GM23338 (cell line): ENCODE measurements at regions not wholly inside any gene's neighbourhood (a gene's known extent, or its start where the extent isn't known, plus 50 kb on each side); places are given as distances from the start of the nearest gene placed in this dataset.

Experiments
- ATAC-seq: fragments of 200-7000 bp; cut with Tn5 transposase; 3 replicates; pipeline ENCODE4 v1.9.1; 2020
- DNase-seq: peaks from one replicate; pipeline ENCODE4 v3.0.0-alpha.2; 2015; ENCODE audit warnings: low spot score
- H2AFZ ChIP-seq: fragments of 200-600 bp; sonication (generic); 2 replicates; pipeline ENCODE4 v1.8.0; 2016; ENCODE audit warnings: antibody characterized with exemption, mild to moderate bottlenecking, moderate library complexity
- H3F3A ChIP-seq: fragments of 200-600 bp; sonication (generic); replicated peaks from 2 replicates; pipeline ENCODE4 v1.8.0; 2017; ENCODE audit warnings: antibody characterized with exemption, mixed run types, low read depth
- H3K27ac ChIP-seq: fragments of 200-600 bp; sonication (generic); 2 replicates; pipeline ENCODE4 v1.6.1; 2016; ENCODE audit warnings: low read depth
- H3K27me3 ChIP-seq: fragments of 200-600 bp; sonication (generic); 2 replicates; pipeline ENCODE4 v1.8.0; 2016; ENCODE audit warnings: mild to moderate bottlenecking, mixed run types, moderate library complexity; ENCODE audit not compliant: insufficient read depth
- H3K36me3 ChIP-seq: fragments of 200-600 bp; sonication (generic); 2 replicates; pipeline ENCODE4 v1.8.0; 2016; ENCODE audit warnings: mild to moderate bottlenecking; ENCODE audit not compliant: insufficient read depth
- H3K4me1 ChIP-seq: fragments of 200-600 bp; sonication (generic); 2 replicates; pipeline ENCODE4 v1.8.0; 2016; ENCODE audit warnings: mild to moderate bottlenecking, moderate library complexity; ENCODE audit not compliant: insufficient read depth
- H3K4me2 ChIP-seq: fragments of 200-600 bp; sonication (generic); 2 replicates; pipeline ENCODE4 v1.7.1; 2017; ENCODE audit warnings: mixed run types
- H3K4me3 ChIP-seq: fragments of 200-600 bp; sonication (generic); 2 replicates; pipeline ENCODE4 v1.6.1; 2016; ENCODE audit warnings: mixed run types
- H3K79me2 ChIP-seq: fragments of 200-600 bp; sonication (generic); replicated peaks from 2 replicates; pipeline ENCODE4 v1.8.0; 2017; ENCODE audit warnings: mild to moderate bottlenecking; ENCODE audit not compliant: insufficient read depth
- H3K9me2 ChIP-seq: fragments of 200-600 bp; sonication (generic); 2 replicates; pipeline ENCODE4 v1.8.0; 2017; ENCODE audit not compliant: insufficient read depth
- H4K20me1 ChIP-seq: fragments of 200-600 bp; sonication (generic); replicated peaks from 2 replicates; pipeline ENCODE4 v1.8.0; 2017; ENCODE audit warnings: mild to moderate bottlenecking; ENCODE audit not compliant: insufficient read depth
- H3K27ac Mint-ChIP-seq: 2 replicates; pipeline ENCODE4 v1.8.0; 2020; ENCODE audit warnings: inconsistent platforms, mild to moderate bottlenecking, moderate library complexity, mixed read lengths
- H3K27me3 Mint-ChIP-seq: 3 replicates; pipeline ENCODE4 v1.8.0; 2022; ENCODE audit warnings: low read depth, mild to moderate bottlenecking, moderate library complexity, mixed read lengths, inconsistent platforms; ENCODE audit not compliant: insufficient read depth, poor library complexity
- H3K36me3 Mint-ChIP-seq: 3 replicates; pipeline ENCODE4 v1.8.0; 2021; ENCODE audit warnings: low read depth, mild to moderate bottlenecking, inconsistent platforms, moderate library complexity, mixed read lengths
- H3K4me1 Mint-ChIP-seq: 3 replicates; pipeline ENCODE4 v1.8.0; 2020; ENCODE audit warnings: mild to moderate bottlenecking, inconsistent platforms, mixed read lengths
- H3K4me3 Mint-ChIP-seq: 3 replicates; pipeline ENCODE4 v1.8.0; 2021; ENCODE audit warnings: moderate library complexity, mild to moderate bottlenecking, inconsistent platforms, mixed read lengths
- H3K9me3 Mint-ChIP-seq: 3 replicates; pipeline ENCODE4 v1.8.0; 2020; ENCODE audit warnings: moderate library complexity, mild to moderate bottlenecking, inconsistent platforms, mixed read lengths
- CREB1 ChIP-seq: fragments of 250-450 bp; sonication (Bioruptor Pico); IDR thresholded peaks from 2 replicates; pipeline ENCODE4 v1.5.0; 2020; ENCODE audit warnings: low read depth, mild to moderate bottlenecking, moderate library complexity
- EZH2 ChIP-seq: fragments of 200-600 bp; sonication (generic); IDR thresholded peaks from one replicate; pipeline ENCODE4 v1.8.0; 2017; ENCODE audit warnings: antibody characterized with exemption, mild to moderate bottlenecking, low read depth; ENCODE audit not compliant: unreplicated experiment
- EZH2phosphoT487 ChIP-seq: fragments of 200-600 bp; sonication (generic); IDR thresholded peaks from one replicate; pipeline ENCODE4 v1.8.1; 2018; ENCODE audit warnings: antibody characterized with exemption; ENCODE audit not compliant: unreplicated experiment
- JUNB ChIP-seq: IDR thresholded peaks from one replicate; pipeline ENCODE4 v1.6.1; 2016; ENCODE audit warnings: antibody characterized with exemption; ENCODE audit not compliant: unreplicated experiment
- NANOG ChIP-seq: IDR thresholded peaks from 2 replicates; pipeline ENCODE4 v1.6.1; 2016; ENCODE audit warnings: antibody characterized with exemption, borderline replicate concordance
- POLR2AphosphoS5 ChIP-seq: IDR thresholded peaks from 2 replicates; pipeline ENCODE4 v1.6.1; 2016; ENCODE audit warnings: antibody characterized with exemption, low read depth
- REST ChIP-seq: IDR thresholded peaks from one replicate; pipeline ENCODE4 v1.6.1; 2018; ENCODE audit warnings: antibody characterized with exemption; ENCODE audit not compliant: unreplicated experiment
- STAT1 ChIP-seq: IDR thresholded peaks from one replicate; pipeline ENCODE4 v1.6.1; 2016; ENCODE audit warnings: antibody characterized with exemption; ENCODE audit not compliant: unreplicated experiment
- ZNF114 ChIP-seq: fragments of 250-450 bp; sonication (Bioruptor Pico); IDR thresholded peaks from 2 replicates; pipeline ENCODE4 v1.5.0; 2020; ENCODE audit warnings: mild to moderate bottlenecking, moderate library complexity
- ZNF331 ChIP-seq: fragments of 250-450 bp; sonication (Bioruptor Pico); IDR thresholded peaks from 2 replicates; pipeline ENCODE4 v1.5.0; 2020; ENCODE audit warnings: low read depth, mild to moderate bottlenecking, moderate library complexity
- TF ChIP-seq, protein P1 (sequence below): IDR thresholded peaks from 2 replicates; pipeline ENCODE4 v1.6.1; 2016; ENCODE audit warnings: antibody characterized with exemption
- TF ChIP-seq, protein P2 (sequence below): fragments of 250-450 bp; sonication (Bioruptor Pico); IDR thresholded peaks from 2 replicates; pipeline ENCODE4 v1.5.0; 2020; ENCODE audit warnings: mild to moderate bottlenecking, moderate library complexity
- TF ChIP-seq, protein P3 (sequence below), 2 experiments: fragments of 200-600 bp in 1 of 2; sonication (generic) in 1 of 2; conservative IDR thresholded peaks; 2 replicates each; pipeline versions ENCODE4 v1.5.1 to v1.6.1; 2016 to 2017; ENCODE audit warnings: antibody characterized with exemption in 2 of 2, low read depth in 2 of 2, mild to moderate bottlenecking in 2 of 2, moderate library complexity in 1 of 2

- no peak for DNase-seq
- no peaks in the 10 kb centered on the region for H3K27me3 Mint-ChIP-seq
- H3K27ac Mint-ChIP-seq = no peak overlapping the region
These were observed 198.5 kb downstream of the SP3 start for GRCh38 chr2:173766537-173767289.

More at GRCh38 chr2:173766537-173767289, 198.5 kb downstream of the SP3 start:
- no peak overlapping the region for H3K4me3 Mint-ChIP-seq
- Histone ChIP-seq H3K4me3 (no peak overlapping the region), H4K20me1 (no peaks in the 10 kb centered on the region), H3K4me1 (peaks cover 11% of the 10 kb centered on the region), H2AFZ (no peak overlapping the region), H3K36me3 (no peaks in the 10 kb centered on the region), H3K4me2 (no peak overlapping the region), H3K27me3 (no peaks in the 10 kb centered on the region), H3K79me2 (no peaks in the 10 kb centered on the region), H3K9me2 (peaks cover 9% of the 10 kb centered on the region; the same call in 1 of the 2 replicates), H3F3A (no peaks in the 10 kb centered on the region), H3K27ac (no peak overlapping the region)
- H3K4me1 Mint-ChIP-seq = peaks cover 29% of the 10 kb centered on the region
- TF ChIP-seq ZNF331 (CRISPR knock-in tag) (no peak), EZH2phosphoT487 (no peak), REST (no peak), CREB1 (CRISPR knock-in tag) (no peak), NANOG (no peak), EZH2 (no peak), JUNB (no peak), STAT1 (no peak), ZNF114 (CRISPR knock-in tag) (no peak), POLR2AphosphoS5 (no peak)
- TF ChIP-seq, protein P1, sequence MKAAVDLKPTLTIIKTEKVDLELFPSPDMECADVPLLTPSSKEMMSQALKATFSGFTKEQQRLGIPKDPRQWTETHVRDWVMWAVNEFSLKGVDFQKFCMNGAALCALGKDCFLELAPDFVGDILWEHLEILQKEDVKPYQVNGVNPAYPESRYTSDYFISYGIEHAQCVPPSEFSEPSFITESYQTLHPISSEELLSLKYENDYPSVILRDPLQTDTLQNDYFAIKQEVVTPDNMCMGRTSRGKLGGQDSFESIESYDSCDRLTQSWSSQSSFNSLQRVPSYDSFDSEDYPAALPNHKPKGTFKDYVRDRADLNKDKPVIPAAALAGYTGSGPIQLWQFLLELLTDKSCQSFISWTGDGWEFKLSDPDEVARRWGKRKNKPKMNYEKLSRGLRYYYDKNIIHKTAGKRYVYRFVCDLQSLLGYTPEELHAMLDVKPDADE = no peak
- TF ChIP-seq, protein P2, sequence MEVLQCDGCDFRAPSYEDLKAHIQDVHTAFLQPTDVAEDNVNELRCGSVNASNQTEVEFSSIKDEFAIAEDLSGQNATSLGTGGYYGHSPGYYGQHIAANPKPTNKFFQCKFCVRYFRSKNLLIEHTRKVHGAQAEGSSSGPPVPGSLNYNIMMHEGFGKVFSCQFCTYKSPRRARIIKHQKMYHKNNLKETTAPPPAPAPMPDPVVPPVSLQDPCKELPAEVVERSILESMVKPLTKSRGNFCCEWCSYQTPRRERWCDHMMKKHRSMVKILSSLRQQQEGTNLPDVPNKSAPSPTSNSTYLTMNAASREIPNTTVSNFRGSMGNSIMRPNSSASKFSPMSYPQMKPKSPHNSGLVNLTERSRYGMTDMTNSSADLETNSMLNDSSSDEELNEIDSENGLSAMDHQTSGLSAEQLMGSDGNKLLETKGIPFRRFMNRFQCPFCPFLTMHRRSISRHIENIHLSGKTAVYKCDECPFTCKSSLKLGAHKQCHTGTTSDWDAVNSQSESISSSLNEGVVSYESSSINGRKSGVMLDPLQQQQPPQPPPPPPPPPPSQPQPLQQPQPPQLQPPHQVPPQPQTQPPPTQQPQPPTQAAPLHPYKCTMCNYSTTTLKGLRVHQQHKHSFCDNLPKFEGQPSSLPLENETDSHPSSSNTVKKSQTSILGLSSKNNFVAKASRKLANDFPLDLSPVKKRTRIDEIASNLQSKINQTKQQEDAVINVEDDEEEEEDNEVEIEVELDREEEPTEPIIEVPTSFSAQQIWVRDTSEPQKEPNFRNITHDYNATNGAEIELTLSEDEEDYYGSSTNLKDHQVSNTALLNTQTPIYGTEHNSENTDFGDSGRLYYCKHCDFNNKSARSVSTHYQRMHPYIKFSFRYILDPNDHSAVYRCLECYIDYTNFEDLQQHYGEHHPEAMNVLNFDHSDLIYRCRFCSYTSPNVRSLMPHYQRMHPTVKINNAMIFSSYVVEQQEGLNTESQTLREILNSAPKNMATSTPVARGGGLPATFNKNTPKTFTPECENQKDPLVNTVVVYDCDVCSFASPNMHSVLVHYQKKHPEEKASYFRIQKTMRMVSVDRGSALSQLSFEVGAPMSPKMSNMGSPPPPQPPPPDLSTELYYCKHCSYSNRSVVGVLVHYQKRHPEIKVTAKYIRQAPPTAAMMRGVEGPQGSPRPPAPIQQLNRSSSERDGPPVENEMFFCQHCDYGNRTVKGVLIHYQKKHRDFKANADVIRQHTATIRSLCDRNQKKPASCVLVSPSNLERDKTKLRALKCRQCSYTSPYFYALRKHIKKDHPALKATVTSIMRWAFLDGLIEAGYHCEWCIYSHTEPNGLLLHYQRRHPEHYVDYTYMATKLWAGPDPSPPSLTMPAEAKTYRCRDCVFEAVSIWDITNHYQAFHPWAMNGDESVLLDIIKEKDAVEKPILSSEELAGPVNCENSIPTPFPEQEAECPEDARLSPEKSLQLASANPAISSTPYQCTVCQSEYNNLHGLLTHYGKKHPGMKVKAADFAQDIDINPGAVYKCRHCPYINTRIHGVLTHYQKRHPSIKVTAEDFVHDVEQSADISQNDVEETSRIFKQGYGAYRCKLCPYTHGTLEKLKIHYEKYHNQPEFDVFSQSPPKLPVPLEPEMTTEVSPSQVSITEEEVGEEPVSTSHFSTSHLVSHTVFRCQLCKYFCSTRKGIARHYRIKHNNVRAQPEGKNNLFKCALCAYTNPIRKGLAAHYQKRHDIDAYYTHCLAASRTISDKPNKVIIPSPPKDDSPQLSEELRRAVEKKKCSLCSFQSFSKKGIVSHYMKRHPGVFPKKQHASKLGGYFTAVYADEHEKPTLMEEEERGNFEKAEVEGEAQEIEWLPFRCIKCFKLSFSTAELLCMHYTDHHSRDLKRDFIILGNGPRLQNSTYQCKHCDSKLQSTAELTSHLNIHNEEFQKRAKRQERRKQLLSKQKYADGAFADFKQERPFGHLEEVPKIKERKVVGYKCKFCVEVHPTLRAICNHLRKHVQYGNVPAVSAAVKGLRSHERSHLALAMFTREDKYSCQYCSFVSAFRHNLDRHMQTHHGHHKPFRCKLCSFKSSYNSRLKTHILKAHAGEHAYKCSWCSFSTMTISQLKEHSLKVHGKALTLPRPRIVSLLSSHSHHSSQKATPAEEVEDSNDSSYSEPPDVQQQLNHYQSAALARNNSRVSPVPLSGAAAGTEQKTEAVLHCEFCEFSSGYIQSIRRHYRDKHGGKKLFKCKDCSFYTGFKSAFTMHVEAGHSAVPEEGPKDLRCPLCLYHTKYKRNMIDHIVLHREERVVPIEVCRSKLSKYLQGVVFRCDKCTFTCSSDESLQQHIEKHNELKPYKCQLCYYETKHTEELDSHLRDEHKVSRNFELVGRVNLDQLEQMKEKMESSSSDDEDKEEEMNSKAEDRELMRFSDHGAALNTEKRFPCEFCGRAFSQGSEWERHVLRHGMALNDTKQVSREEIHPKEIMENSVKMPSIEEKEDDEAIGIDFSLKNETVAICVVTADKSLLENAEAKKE (CRISPR knock-in tag) = no peak
- TF ChIP-seq, protein P3, sequence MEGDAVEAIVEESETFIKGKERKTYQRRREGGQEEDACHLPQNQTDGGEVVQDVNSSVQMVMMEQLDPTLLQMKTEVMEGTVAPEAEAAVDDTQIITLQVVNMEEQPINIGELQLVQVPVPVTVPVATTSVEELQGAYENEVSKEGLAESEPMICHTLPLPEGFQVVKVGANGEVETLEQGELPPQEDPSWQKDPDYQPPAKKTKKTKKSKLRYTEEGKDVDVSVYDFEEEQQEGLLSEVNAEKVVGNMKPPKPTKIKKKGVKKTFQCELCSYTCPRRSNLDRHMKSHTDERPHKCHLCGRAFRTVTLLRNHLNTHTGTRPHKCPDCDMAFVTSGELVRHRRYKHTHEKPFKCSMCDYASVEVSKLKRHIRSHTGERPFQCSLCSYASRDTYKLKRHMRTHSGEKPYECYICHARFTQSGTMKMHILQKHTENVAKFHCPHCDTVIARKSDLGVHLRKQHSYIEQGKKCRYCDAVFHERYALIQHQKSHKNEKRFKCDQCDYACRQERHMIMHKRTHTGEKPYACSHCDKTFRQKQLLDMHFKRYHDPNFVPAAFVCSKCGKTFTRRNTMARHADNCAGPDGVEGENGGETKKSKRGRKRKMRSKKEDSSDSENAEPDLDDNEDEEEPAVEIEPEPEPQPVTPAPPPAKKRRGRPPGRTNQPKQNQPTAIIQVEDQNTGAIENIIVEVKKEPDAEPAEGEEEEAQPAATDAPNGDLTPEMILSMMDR (conservative IDR thresholded peaks at IDR 0.05; ENCODE audit: low read depth in 2 of 2) = no peak
- H3K9me3 Mint-ChIP-seq = no peaks in the 10 kb centered on the region
- no peak for ATAC-seq
- no peaks in the 10 kb centered on the region for H3K36me3 Mint-ChIP-seq
